ENCODE measurements at regions not wholly inside any gene's neighbourhood (a gene's known extent, or its start where the extent isn't known, plus 50 kb on each side); places are given as distances from the start of the nearest gene placed in this dataset.

DNA sequence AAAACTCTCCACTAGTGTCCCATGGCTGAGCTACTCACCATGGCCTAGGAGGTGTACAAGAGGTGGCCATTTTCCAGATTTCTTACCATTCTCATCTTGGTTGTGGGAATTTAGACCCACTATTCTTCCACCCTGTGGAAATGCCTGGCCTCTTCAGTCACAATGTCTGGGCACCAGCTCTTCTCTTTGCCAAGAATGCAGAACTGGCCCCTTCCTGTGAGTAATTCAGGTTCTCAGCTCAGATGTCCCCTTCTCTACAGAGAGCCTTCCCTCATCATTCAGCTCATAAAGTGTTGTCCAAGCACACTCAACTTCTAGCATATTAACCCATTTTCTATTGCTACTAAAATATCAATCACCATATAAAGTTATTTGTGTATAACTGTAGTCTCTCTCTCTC is 575.5 kb upstream of the KCNMB2 start (continued):
- TF ChIP-seq, protein P1, sequence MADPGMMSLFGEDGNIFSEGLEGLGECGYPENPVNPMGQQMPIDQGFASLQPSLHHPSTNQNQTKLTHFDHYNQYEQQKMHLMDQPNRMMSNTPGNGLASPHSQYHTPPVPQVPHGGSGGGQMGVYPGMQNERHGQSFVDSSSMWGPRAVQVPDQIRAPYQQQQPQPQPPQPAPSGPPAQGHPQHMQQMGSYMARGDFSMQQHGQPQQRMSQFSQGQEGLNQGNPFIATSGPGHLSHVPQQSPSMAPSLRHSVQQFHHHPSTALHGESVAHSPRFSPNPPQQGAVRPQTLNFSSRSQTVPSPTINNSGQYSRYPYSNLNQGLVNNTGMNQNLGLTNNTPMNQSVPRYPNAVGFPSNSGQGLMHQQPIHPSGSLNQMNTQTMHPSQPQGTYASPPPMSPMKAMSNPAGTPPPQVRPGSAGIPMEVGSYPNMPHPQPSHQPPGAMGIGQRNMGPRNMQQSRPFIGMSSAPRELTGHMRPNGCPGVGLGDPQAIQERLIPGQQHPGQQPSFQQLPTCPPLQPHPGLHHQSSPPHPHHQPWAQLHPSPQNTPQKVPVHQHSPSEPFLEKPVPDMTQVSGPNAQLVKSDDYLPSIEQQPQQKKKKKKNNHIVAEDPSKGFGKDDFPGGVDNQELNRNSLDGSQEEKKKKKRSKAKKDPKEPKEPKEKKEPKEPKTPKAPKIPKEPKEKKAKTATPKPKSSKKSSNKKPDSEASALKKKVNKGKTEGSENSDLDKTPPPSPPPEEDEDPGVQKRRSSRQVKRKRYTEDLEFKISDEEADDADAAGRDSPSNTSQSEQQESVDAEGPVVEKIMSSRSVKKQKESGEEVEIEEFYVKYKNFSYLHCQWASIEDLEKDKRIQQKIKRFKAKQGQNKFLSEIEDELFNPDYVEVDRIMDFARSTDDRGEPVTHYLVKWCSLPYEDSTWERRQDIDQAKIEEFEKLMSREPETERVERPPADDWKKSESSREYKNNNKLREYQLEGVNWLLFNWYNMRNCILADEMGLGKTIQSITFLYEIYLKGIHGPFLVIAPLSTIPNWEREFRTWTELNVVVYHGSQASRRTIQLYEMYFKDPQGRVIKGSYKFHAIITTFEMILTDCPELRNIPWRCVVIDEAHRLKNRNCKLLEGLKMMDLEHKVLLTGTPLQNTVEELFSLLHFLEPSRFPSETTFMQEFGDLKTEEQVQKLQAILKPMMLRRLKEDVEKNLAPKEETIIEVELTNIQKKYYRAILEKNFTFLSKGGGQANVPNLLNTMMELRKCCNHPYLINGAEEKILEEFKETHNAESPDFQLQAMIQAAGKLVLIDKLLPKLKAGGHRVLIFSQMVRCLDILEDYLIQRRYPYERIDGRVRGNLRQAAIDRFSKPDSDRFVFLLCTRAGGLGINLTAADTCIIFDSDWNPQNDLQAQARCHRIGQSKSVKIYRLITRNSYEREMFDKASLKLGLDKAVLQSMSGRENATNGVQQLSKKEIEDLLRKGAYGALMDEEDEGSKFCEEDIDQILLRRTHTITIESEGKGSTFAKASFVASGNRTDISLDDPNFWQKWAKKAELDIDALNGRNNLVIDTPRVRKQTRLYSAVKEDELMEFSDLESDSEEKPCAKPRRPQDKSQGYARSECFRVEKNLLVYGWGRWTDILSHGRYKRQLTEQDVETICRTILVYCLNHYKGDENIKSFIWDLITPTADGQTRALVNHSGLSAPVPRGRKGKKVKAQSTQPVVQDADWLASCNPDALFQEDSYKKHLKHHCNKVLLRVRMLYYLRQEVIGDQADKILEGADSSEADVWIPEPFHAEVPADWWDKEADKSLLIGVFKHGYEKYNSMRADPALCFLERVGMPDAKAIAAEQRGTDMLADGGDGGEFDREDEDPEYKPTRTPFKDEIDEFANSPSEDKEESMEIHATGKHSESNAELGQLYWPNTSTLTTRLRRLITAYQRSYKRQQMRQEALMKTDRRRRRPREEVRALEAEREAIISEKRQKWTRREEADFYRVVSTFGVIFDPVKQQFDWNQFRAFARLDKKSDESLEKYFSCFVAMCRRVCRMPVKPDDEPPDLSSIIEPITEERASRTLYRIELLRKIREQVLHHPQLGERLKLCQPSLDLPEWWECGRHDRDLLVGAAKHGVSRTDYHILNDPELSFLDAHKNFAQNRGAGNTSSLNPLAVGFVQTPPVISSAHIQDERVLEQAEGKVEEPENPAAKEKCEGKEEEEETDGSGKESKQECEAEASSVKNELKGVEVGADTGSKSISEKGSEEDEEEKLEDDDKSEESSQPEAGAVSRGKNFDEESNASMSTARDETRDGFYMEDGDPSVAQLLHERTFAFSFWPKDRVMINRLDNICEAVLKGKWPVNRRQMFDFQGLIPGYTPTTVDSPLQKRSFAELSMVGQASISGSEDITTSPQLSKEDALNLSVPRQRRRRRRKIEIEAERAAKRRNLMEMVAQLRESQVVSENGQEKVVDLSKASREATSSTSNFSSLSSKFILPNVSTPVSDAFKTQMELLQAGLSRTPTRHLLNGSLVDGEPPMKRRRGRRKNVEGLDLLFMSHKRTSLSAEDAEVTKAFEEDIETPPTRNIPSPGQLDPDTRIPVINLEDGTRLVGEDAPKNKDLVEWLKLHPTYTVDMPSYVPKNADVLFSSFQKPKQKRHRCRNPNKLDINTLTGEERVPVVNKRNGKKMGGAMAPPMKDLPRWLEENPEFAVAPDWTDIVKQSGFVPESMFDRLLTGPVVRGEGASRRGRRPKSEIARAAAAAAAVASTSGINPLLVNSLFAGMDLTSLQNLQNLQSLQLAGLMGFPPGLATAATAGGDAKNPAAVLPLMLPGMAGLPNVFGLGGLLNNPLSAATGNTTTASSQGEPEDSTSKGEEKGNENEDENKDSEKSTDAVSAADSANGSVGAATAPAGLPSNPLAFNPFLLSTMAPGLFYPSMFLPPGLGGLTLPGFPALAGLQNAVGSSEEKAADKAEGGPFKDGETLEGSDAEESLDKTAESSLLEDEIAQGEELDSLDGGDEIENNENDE (IDR thresholded peaks at IDR 0.05; ENCODE audit: insufficient replicate concordance, low read length): no peak
- no peak for TF ChIP-seq CEBPB (IDR thresholded peaks at IDR 0.05; ENCODE audit: low read depth, low read length)
